Transverse colon (tissue), 4 donors: ENCODE measurements at regions not wholly inside any gene's neighbourhood (a gene's known extent, or its start where the extent isn't known, plus 50 kb on each side); places are given as distances from the start of the nearest gene placed in this dataset.

Source experiments
- DNase-seq: peaks from one replicate; pipeline ENCODE4 v3.0.0-alpha.2; 2019
- H3K27ac ChIP-seq, 4 donors: fragments of 200-600 bp; sonication (generic); 2 replicates each; pipeline ENCODE4 v1.5.1; 2016 to 2018; ENCODE audit warnings: inconsistent platforms in 4 of 4
- H3K27me3 ChIP-seq: fragments of 200-600 bp; sonication (generic); 2 replicates; pipeline ENCODE4 v1.5.1; 2017; ENCODE audit warnings: inconsistent platforms
- H3K36me3 ChIP-seq, 4 donors: fragments of 200-600 bp; sonication (generic); 2 replicates each; pipeline ENCODE4 v1.5.1; 2017 to 2019; ENCODE audit warnings: inconsistent platforms in 4 of 4
- H3K4me1 ChIP-seq, 4 donors: fragments of 200-600 bp; sonication (generic); 2 replicates each; pipeline ENCODE4 v1.5.1; 2017 to 2020; ENCODE audit warnings: inconsistent platforms in 4 of 4
- H3K4me3 ChIP-seq, 4 donors: fragments of 200-600 bp; sonication (generic); 1 replicate in 1 of 4; 2 replicates in 3 of 4; pipeline versions ENCODE4 v1.5.1 to v1.6.1; 2017 to 2019; ENCODE audit warnings: inconsistent platforms in 4 of 4
- H3K9me3 ChIP-seq, 2 donors: fragments of 200-600 bp; sonication (generic); 2 replicates each; pipeline ENCODE4 v1.5.1; 2017 to 2019; ENCODE audit warnings: inconsistent platforms in 2 of 2
- EP300 ChIP-seq: sonication (generic); formaldehyde crosslinking; IDR thresholded peaks from one replicate; pipeline ENCODE4 v1.6.1; 2017; ENCODE audit warnings: antibody characterized with exemption, low read depth
- POLR2A ChIP-seq: fragments of 450-650 bp; IDR thresholded peaks from one replicate; pipeline ENCODE4 v1.6.1; 2016; ENCODE audit warnings: antibody characterized with exemption, mild to moderate bottlenecking, moderate library complexity
- POLR2AphosphoS5 ChIP-seq, 3 donors: sonication (generic); formaldehyde crosslinking; IDR thresholded peaks; one replicate each; pipeline ENCODE4 v1.6.1; 2016; ENCODE audit warnings: antibody characterized with exemption in 3 of 3
- WGBS, 2 donors: methylation state at CpG; one replicate each; pipeline ENCODE4 v1.1.5; 2018; ENCODE audit warnings: low coverage in 1 of 2; 5-methylcytosine and 5-hydroxymethylcytosine counted together
- in situ Hi-C, 4 donors: fragments of 200-750 bp; cut with MboI; loops; one replicate each; pipeline versions ENCODE4 v1.15.0 to v1.15.1; 2017; ENCODE audit warnings: low sequenced_read_pairs in 3 of 4, low pct_ligation_motif_present in 1 of 4, low pct_unique_long_range_greater_than_20kb in 1 of 4
- intact Hi-C: fragments of 100-400 bp; cut with DNase I; formaldehyde crosslinking; loops from one replicate; pipeline ENCODE4 v1.15.1; 2023; ENCODE audit warnings: low total_unique reads
- TF ChIP-seq, protein P1 (sequence below), 5 experiments: fragments of 200-600 bp in 3 of 5; fragments of 450-650 bp in 2 of 5; sonication (generic) in 3 of 5; IDR thresholded peaks; 1 replicate in 2 of 5; 2 replicates in 3 of 5; pipeline ENCODE4 v1.5.1; 2016 to 2017; ENCODE audit warnings: antibody characterized with exemption in 5 of 5, inconsistent platforms in 3 of 5, mild to moderate bottlenecking in 2 of 5, moderate library complexity in 1 of 5

DNA sequence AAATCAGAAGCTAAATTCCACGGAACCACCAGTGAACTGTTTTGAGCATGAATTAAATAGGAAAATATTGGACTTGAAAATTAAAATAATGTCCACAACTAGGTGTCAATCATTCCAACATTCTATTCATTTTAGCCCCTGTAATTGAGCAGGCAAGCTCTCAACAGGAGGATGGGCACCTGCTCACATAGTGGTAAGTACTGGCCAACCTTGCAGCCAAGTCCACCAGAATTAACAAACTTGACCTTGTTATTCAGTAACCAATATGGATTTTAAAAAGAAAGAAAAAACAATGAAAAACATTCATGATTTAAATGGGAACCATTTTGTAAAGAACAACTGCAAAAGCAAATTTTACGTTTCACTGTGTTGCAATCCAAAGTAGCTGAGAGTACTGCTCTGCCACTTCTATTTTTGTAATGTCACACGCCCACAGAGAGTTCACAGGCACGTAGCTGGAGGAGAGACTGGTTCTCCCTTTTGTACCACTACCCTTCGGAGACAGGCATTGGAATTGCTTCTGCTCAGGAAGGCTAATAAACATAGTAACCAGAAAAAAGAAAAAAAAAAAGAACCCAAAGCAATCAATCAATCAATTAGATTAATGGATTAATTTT, 75.2 kb upstream of the F13A1 start:
- WGBS, 2 donors = 41 to 55% methylated on average over 5 of the region's 5 CpGs
- intact Hi-C loops = no loop called here

GRCh38 chr6:6397842-6398241, 77.4 kb upstream of the F13A1 start:
- Histone ChIP-seq H3K4me3 (no peak overlapping the region), H3K9me3 (no peaks in the 10 kb centered on the region), H3K27ac (no peak overlapping the region), H3K27me3 (no peaks in the 10 kb centered on the region), H3K4me1 (no peaks in the 10 kb centered on the region), H3K36me3 (no peaks in the 10 kb centered on the region)
- in situ Hi-C loops (no loop called here), intact Hi-C loops (no loop called here)
- WGBS, 2 donors = 53 to 81% methylated on average over 3 to 5 of the region's 5 CpGs
- TF ChIP-seq EP300 (no peak), POLR2AphosphoS5 (IDR thresholded peaks at IDR 0.05) (no peak), POLR2A (no peak)
- TF ChIP-seq, protein P1, sequence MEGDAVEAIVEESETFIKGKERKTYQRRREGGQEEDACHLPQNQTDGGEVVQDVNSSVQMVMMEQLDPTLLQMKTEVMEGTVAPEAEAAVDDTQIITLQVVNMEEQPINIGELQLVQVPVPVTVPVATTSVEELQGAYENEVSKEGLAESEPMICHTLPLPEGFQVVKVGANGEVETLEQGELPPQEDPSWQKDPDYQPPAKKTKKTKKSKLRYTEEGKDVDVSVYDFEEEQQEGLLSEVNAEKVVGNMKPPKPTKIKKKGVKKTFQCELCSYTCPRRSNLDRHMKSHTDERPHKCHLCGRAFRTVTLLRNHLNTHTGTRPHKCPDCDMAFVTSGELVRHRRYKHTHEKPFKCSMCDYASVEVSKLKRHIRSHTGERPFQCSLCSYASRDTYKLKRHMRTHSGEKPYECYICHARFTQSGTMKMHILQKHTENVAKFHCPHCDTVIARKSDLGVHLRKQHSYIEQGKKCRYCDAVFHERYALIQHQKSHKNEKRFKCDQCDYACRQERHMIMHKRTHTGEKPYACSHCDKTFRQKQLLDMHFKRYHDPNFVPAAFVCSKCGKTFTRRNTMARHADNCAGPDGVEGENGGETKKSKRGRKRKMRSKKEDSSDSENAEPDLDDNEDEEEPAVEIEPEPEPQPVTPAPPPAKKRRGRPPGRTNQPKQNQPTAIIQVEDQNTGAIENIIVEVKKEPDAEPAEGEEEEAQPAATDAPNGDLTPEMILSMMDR (IDR thresholded peaks at IDR 0.05) = no peak
- no peak for DNase-seq

More for the DNA sequence above, 75.2 kb upstream of the F13A1 start:
- Histone ChIP-seq H3K36me3 (no peaks in the 10 kb centered on the region), H3K4me1 (peaks cover 0 to 2% (median 0%) of the 10 kb centered on the region in 4 donors), H3K4me3 (no peak overlapping the region), H3K27ac (no peak overlapping the region), H3K9me3 (no peaks in the 10 kb centered on the region), H3K27me3 (no peaks in the 10 kb centered on the region)
- in situ Hi-C loops = no loop called here
- no peak for DNase-seq
- TF ChIP-seq, protein P1 (IDR thresholded peaks at IDR 0.05) = no peak
- TF ChIP-seq POLR2A (no peak), EP300 (no peak), POLR2AphosphoS5 (IDR thresholded peaks at IDR 0.05) (no peak)

DNA sequence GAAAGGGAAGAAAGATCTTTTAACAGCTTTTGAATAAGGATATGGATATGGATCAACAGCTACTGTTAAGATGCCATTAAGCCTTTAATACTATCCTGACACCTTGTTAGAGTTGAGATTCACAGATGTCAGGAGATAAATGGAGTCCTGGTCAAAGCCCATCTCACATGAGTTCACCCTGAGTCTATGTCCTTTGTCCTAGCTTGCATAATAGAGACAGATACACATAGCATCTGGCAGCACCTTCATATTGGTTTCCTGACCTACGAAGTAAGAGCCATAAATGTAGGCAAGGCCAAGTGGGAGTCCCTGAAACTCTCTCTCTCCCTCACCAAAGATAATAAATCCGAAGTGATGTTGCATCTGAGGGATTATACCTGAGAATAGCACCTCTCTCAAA, 79.1 kb upstream of the F13A1 start:
- Histone ChIP-seq H3K27ac (no peak overlapping the region), H3K27me3 (no peaks in the 10 kb centered on the region), H3K4me1 (no peaks in the 10 kb centered on the region), H3K9me3 (no peaks in the 10 kb centered on the region), H3K4me3 (no peak overlapping the region), H3K36me3 (no peaks in the 10 kb centered on the region)
- DNase-seq = no peak
- 50 to 71% methylated on average over 2 of the region's 2 CpGs for WGBS, 2 donors
- no peak for TF ChIP-seq EP300
- TF ChIP-seq POLR2AphosphoS5 (IDR thresholded peaks at IDR 0.05) = no peak
- TF ChIP-seq, protein P1 (IDR thresholded peaks at IDR 0.05) = no peak
- no peak for TF ChIP-seq POLR2A
- intact Hi-C loops = no loop called here
- in situ Hi-C loops = no loop called here

DNA sequence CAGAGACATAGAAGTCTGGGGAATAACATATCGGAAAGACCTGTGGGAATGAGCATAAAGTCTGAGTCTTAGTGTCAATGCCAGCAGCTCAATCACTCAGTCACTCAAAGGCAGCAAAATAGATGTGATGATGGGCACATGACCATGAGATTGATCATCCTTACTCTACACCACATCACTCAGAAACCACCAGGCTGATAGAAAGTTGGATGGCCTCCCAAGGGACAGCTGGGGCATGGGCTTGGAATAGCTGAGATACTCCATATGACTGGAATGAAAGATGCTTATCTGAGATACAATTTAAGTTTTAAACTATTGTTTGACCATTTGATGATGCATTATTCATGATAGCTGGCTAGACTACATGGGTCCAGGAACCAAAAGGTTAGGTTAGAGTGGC, 80.9 kb upstream of the F13A1 start:
- in situ Hi-C loops (no loop called here), intact Hi-C loops (no loop called here)
- no peaks in the 10 kb centered on the region for H3K36me3 ChIP-seq
- H3K27me3 ChIP-seq = no peaks in the 10 kb centered on the region
- TF ChIP-seq, protein P1 (IDR thresholded peaks at IDR 0.05) = no peak
- TF ChIP-seq POLR2A (no peak), POLR2AphosphoS5 (IDR thresholded peaks at IDR 0.05) (no peak), EP300 (no peak)
- no peak overlapping the region for H3K4me3 ChIP-seq
- no peaks in the 10 kb centered on the region for H3K4me1 ChIP-seq
- 97 to 100% methylated on average over 1 of the region's 1 CpG for WGBS, 2 donors
- H3K9me3 ChIP-seq = no peaks in the 10 kb centered on the region
- DNase-seq = no peak
- no peak overlapping the region for H3K27ac ChIP-seq
